ENCODE measurements at regions not wholly inside any gene's neighbourhood (a gene's known extent, or its start where the extent isn't known, plus 50 kb on each side); places are given as distances from the start of the nearest gene placed in this dataset.

- TF ChIP-seq CTCF (IDR thresholded peaks at IDR 0.05; ENCODE audit: low read depth, low read length, poor library complexity, severe bottlenecking), result no peak
- TF ChIP-seq EZH2phosphoT487 (IDR thresholded peaks at IDR 0.05; ENCODE audit: borderline replicate concordance, low read length), result no peak
Measured at GRCh38 chr2:12835733-12836132, 119.0 kb downstream of the TRIB2 start.

Data from DOHH2 (cell line).